Forelimb muscle (tissue), 1 donor: ENCODE measurements at regions not wholly inside any gene's neighbourhood (a gene's known extent, or its start where the extent isn't known, plus 50 kb on each side); places are given as distances from the start of the nearest gene placed in this dataset.

Experiments
- DNase-seq: peaks from one replicate; pipeline ENCODE4 v3.0.0-alpha.2; 2013; ENCODE audit warnings: low read depth

- no peak for DNase-seq
These were observed 227.5 kb downstream of the C1D start for GRCh38 chr2:67835266-67835665.

- no peak for DNase-seq
These were observed 225.9 kb downstream of the C1D start for GRCh38 chr2:67836866-67837265.

- DNase-seq = no peak
These were observed 224.6 kb downstream of the C1D start for GRCh38 chr2:67838205-67838604.

- DNase-seq = no peak
These were observed 223.6 kb downstream of the C1D start for GRCh38 chr2:67839242-67839641.

- DNase-seq = no peak
These were observed 223.1 kb downstream of the C1D start for GRCh38 chr2:67839668-67840067.

GRCh38 chr2:67840460-67841068 lies 222.2 kb downstream of the C1D start:
- peak; percentile 31 for DNase-seq

- DNase-seq = no peak
These were observed 221.1 kb downstream of the C1D start for GRCh38 chr2:67841711-67842110.

- no peak for DNase-seq
These were observed 220.3 kb downstream of the C1D start for GRCh38 chr2:67842375-67842959.

GRCh38 chr2:67844024-67844540 lies 218.7 kb downstream of the C1D start:
- no peak for DNase-seq

GRCh38 chr2:67845621-67846369 lies 217.0 kb downstream of the C1D start:
- no peak for DNase-seq

- DNase-seq = peak; percentile 32
These were observed 216.3 kb downstream of the C1D start for GRCh38 chr2:67846370-67847070.

GRCh38 chr2:67848551-67849285 lies 214.1 kb downstream of the C1D start:
- no peak for DNase-seq

GRCh38 chr2:67851016-67851415 lies 211.8 kb downstream of the C1D start:
- DNase-seq = no peak

- no peak for DNase-seq
These were observed 210.6 kb downstream of the C1D start for GRCh38 chr2:67851956-67852824.

- no peak for DNase-seq
These were observed 208.6 kb downstream of the C1D start for GRCh38 chr2:67854103-67854743.

GRCh38 chr2:67854798-67855197 lies 208.0 kb downstream of the C1D start:
- DNase-seq = no peak

- DNase-seq = no peak
These were observed 205.9 kb downstream of the C1D start for GRCh38 chr2:67856866-67857265.

GRCh38 chr2:67857836-67858235 lies 205.0 kb downstream of the C1D start:
- DNase-seq = no peak

- DNase-seq = no peak
These were observed 203.9 kb downstream of the C1D start for GRCh38 chr2:67858886-67859285.

- no peak for DNase-seq
These were observed 196.9 kb downstream of the C1D start for GRCh38 chr2:67865917-67866316.
